SIG-M5 treated with dmso at 0.1 percent for 504 hours (cell line): ENCODE measurements at regions not wholly inside any gene's neighbourhood (a gene's known extent, or its start where the extent isn't known, plus 50 kb on each side); places are given as distances from the start of the nearest gene placed in this dataset.

ENCODE experiments used
- DNase-seq: peaks from one replicate; lab custom pipeline; 2025; ENCODE audit not compliant: unreplicated experiment; lab: John Stamatoyannopoulos, UW

GRCh38 chr10:78817361-78817760, 251.4 kb upstream of the ZMIZ1 start:
- DNase-seq = peak; percentile 39

- DNase-seq = no peak
Measured at GRCh38 chr10:78817804-78818203, 251.0 kb upstream of the ZMIZ1 start.

GRCh38 chr10:78819361-78820006, 249.3 kb upstream of the ZMIZ1 start:
- DNase-seq = no peak

- no peak for DNase-seq
Measured at GRCh38 chr10:78820007-78820362, 248.8 kb upstream of the ZMIZ1 start.

- no peak for DNase-seq
Measured at GRCh38 chr10:78821052-78821451, 247.7 kb upstream of the ZMIZ1 start.

GRCh38 chr10:78828647-78829539, 239.9 kb upstream of the ZMIZ1 start:
- no peak for DNase-seq

- DNase-seq = no peak
Measured at GRCh38 chr10:78829565-78829964, 239.2 kb upstream of the ZMIZ1 start.

GRCh38 chr10:78830062-78830975, 238.4 kb upstream of the ZMIZ1 start:
- no peak for DNase-seq

- no peak for DNase-seq
Measured at GRCh38 chr10:78830976-78831375, 237.8 kb upstream of the ZMIZ1 start.

GRCh38 chr10:78831461-78831860, 237.3 kb upstream of the ZMIZ1 start:
- no peak for DNase-seq

GRCh38 chr10:78832281-78832680, 236.5 kb upstream of the ZMIZ1 start:
- no peak for DNase-seq

- DNase-seq = no peak
Measured at GRCh38 chr10:78838141-78838657, 230.6 kb upstream of the ZMIZ1 start.

- no peak for DNase-seq
Measured at GRCh38 chr10:78843495-78843894, 225.3 kb upstream of the ZMIZ1 start.

GRCh38 chr10:78844960-78845607, 223.7 kb upstream of the ZMIZ1 start:
- no peak for DNase-seq

GRCh38 chr10:78846071-78846470, 222.7 kb upstream of the ZMIZ1 start:
- no peak for DNase-seq

- no peak for DNase-seq
Measured at GRCh38 chr10:78846760-78847159, 222.0 kb upstream of the ZMIZ1 start.

GRCh38 chr10:78847485-78847884, 221.3 kb upstream of the ZMIZ1 start:
- no peak for DNase-seq

- DNase-seq = no peak
Measured at GRCh38 chr10:78849115-78849514, 219.7 kb upstream of the ZMIZ1 start.

- no peak for DNase-seq
Measured at GRCh38 chr10:78849731-78850130, 219.0 kb upstream of the ZMIZ1 start.

GRCh38 chr10:78850644-78851435, 217.9 kb upstream of the ZMIZ1 start:
- no peak for DNase-seq
